Stimulated activated CD4-positive, alpha-beta T cell treated with anti-CD3 and anti-CD28 coated beads, Interleukin-12 subunit alpha, Interleukin-12 subunit beta, amount 100 ng/mL, for 48 hours (primary cell): ENCODE measurements at regions not wholly inside any gene's neighbourhood (a gene's known extent, or its start where the extent isn't known, plus 50 kb on each side); places are given as distances from the start of the nearest gene placed in this dataset.
"Not testable (repeated sequence)": the region's sequence is repeated elsewhere in the genome, so short reads cannot be mapped to it uniquely, and the experiment has no call there.

ENCODE experiments used
- DNase-seq, 3 donors: peaks; one replicate each; pipeline ENCODE4 v3.0.0-alpha.2; 2020; ENCODE audit warnings: low read depth in 2 of 3, low spot score in 1 of 3

GRCh38 chr12:4158306-4158705, 115.3 kb upstream of the CCND2 start:
- DNase-seq, result no peak

GRCh38 chr12:4157122-4157521, 116.4 kb upstream of the CCND2 start:
- DNase-seq, result no peak

- no peak for DNase-seq
Observed at GRCh38 chr12:4156317-4156716, 117.2 kb upstream of the CCND2 start.

GRCh38 chr12:4154672-4155225, 118.8 kb upstream of the CCND2 start:
- DNase-seq, result no peak

- peak; percentile 68 to 71 (median 68) for DNase-seq
Observed at GRCh38 chr12:4153343-4153892, 120.1 kb upstream of the CCND2 start.

GRCh38 chr12:4152145-4152795, 121.3 kb upstream of the CCND2 start:
- DNase-seq, result no peak

- DNase-seq, result no peak
Observed at GRCh38 chr12:4151362-4152121, 122.0 kb upstream of the CCND2 start.

GRCh38 chr12:4150355-4150754, 123.2 kb upstream of the CCND2 start:
- DNase-seq, result not testable (repeated sequence)

GRCh38 chr12:4148418-4149056, 125.0 kb upstream of the CCND2 start:
- DNase-seq, result peak in 1 of 3 donors; percentile 35

- DNase-seq, result no peak
Observed at GRCh38 chr12:4147031-4147481, 126.5 kb upstream of the CCND2 start.

GRCh38 chr12:4145990-4146859, 127.3 kb upstream of the CCND2 start:
- peak; percentile 63 to 70 (median 69) for DNase-seq

GRCh38 chr12:4144676-4145075, 128.9 kb upstream of the CCND2 start:
- DNase-seq, result no peak

- no peak for DNase-seq
Observed at GRCh38 chr12:4143896-4144295, 129.7 kb upstream of the CCND2 start.

GRCh38 chr12:4141348-4142270, 132.0 kb upstream of the CCND2 start:
- DNase-seq, result no peak

GRCh38 chr12:4140581-4141301, 132.8 kb upstream of the CCND2 start:
- DNase-seq, result no peak

GRCh38 chr12:4139191-4139590, 134.4 kb upstream of the CCND2 start:
- no peak for DNase-seq

- not testable (repeated sequence) for DNase-seq
Observed at GRCh38 chr12:4138532-4138931, 135.0 kb upstream of the CCND2 start.

GRCh38 chr12:4138051-4138450, 135.5 kb upstream of the CCND2 start:
- DNase-seq, result no peak

- DNase-seq, result no peak
Observed at GRCh38 chr12:4137441-4137840, 136.1 kb upstream of the CCND2 start.
